GM23338 (cell line): ENCODE measurements at regions not wholly inside any gene's neighbourhood (a gene's known extent, or its start where the extent isn't known, plus 50 kb on each side); places are given as distances from the start of the nearest gene placed in this dataset.

ENCODE experiments used
- ATAC-seq: fragments of 200-7000 bp; cut with Tn5 transposase; 3 replicates; pipeline ENCODE4 v1.9.1; 2020
- DNase-seq: peaks from one replicate; pipeline ENCODE4 v3.0.0-alpha.2; 2015; ENCODE audit warnings: low spot score
- H2AFZ ChIP-seq: fragments of 200-600 bp; sonication (generic); 2 replicates; pipeline ENCODE4 v1.8.0; 2016; ENCODE audit warnings: antibody characterized with exemption, mild to moderate bottlenecking, moderate library complexity
- H3F3A ChIP-seq: fragments of 200-600 bp; sonication (generic); replicated peaks from 2 replicates; pipeline ENCODE4 v1.8.0; 2017; ENCODE audit warnings: antibody characterized with exemption, mixed run types, low read depth
- H3K27ac ChIP-seq: fragments of 200-600 bp; sonication (generic); 2 replicates; pipeline ENCODE4 v1.6.1; 2016; ENCODE audit warnings: low read depth
- H3K27me3 ChIP-seq: fragments of 200-600 bp; sonication (generic); 2 replicates; pipeline ENCODE4 v1.8.0; 2016; ENCODE audit warnings: mild to moderate bottlenecking, mixed run types, moderate library complexity; ENCODE audit not compliant: insufficient read depth
- H3K36me3 ChIP-seq: fragments of 200-600 bp; sonication (generic); 2 replicates; pipeline ENCODE4 v1.8.0; 2016; ENCODE audit warnings: mild to moderate bottlenecking; ENCODE audit not compliant: insufficient read depth
- H3K4me1 ChIP-seq: fragments of 200-600 bp; sonication (generic); 2 replicates; pipeline ENCODE4 v1.8.0; 2016; ENCODE audit warnings: mild to moderate bottlenecking, moderate library complexity; ENCODE audit not compliant: insufficient read depth
- H3K4me2 ChIP-seq: fragments of 200-600 bp; sonication (generic); 2 replicates; pipeline ENCODE4 v1.7.1; 2017; ENCODE audit warnings: mixed run types
- H3K4me3 ChIP-seq: fragments of 200-600 bp; sonication (generic); 2 replicates; pipeline ENCODE4 v1.6.1; 2016; ENCODE audit warnings: mixed run types
- H3K79me2 ChIP-seq: fragments of 200-600 bp; sonication (generic); replicated peaks from 2 replicates; pipeline ENCODE4 v1.8.0; 2017; ENCODE audit warnings: mild to moderate bottlenecking; ENCODE audit not compliant: insufficient read depth
- H3K9me2 ChIP-seq: fragments of 200-600 bp; sonication (generic); 2 replicates; pipeline ENCODE4 v1.8.0; 2017; ENCODE audit not compliant: insufficient read depth
- H4K20me1 ChIP-seq: fragments of 200-600 bp; sonication (generic); replicated peaks from 2 replicates; pipeline ENCODE4 v1.8.0; 2017; ENCODE audit warnings: mild to moderate bottlenecking; ENCODE audit not compliant: insufficient read depth
- H3K27ac Mint-ChIP-seq: 2 replicates; pipeline ENCODE4 v1.8.0; 2020; ENCODE audit warnings: inconsistent platforms, mild to moderate bottlenecking, moderate library complexity, mixed read lengths
- H3K27me3 Mint-ChIP-seq: 3 replicates; pipeline ENCODE4 v1.8.0; 2022; ENCODE audit warnings: low read depth, mild to moderate bottlenecking, moderate library complexity, mixed read lengths, inconsistent platforms; ENCODE audit not compliant: insufficient read depth, poor library complexity
- H3K36me3 Mint-ChIP-seq: 3 replicates; pipeline ENCODE4 v1.8.0; 2021; ENCODE audit warnings: low read depth, mild to moderate bottlenecking, inconsistent platforms, moderate library complexity, mixed read lengths
- H3K4me1 Mint-ChIP-seq: 3 replicates; pipeline ENCODE4 v1.8.0; 2020; ENCODE audit warnings: mild to moderate bottlenecking, inconsistent platforms, mixed read lengths
- H3K4me3 Mint-ChIP-seq: 3 replicates; pipeline ENCODE4 v1.8.0; 2021; ENCODE audit warnings: moderate library complexity, mild to moderate bottlenecking, inconsistent platforms, mixed read lengths
- H3K9me3 Mint-ChIP-seq: 3 replicates; pipeline ENCODE4 v1.8.0; 2020; ENCODE audit warnings: moderate library complexity, mild to moderate bottlenecking, inconsistent platforms, mixed read lengths
- CREB1 ChIP-seq: fragments of 250-450 bp; sonication (Bioruptor Pico); IDR thresholded peaks from 2 replicates; pipeline ENCODE4 v1.5.0; 2020; ENCODE audit warnings: low read depth, mild to moderate bottlenecking, moderate library complexity
- EZH2 ChIP-seq: fragments of 200-600 bp; sonication (generic); IDR thresholded peaks from one replicate; pipeline ENCODE4 v1.8.0; 2017; ENCODE audit warnings: antibody characterized with exemption, mild to moderate bottlenecking, low read depth; ENCODE audit not compliant: unreplicated experiment
- EZH2phosphoT487 ChIP-seq: fragments of 200-600 bp; sonication (generic); IDR thresholded peaks from one replicate; pipeline ENCODE4 v1.8.1; 2018; ENCODE audit warnings: antibody characterized with exemption; ENCODE audit not compliant: unreplicated experiment
- JUNB ChIP-seq: IDR thresholded peaks from one replicate; pipeline ENCODE4 v1.6.1; 2016; ENCODE audit warnings: antibody characterized with exemption; ENCODE audit not compliant: unreplicated experiment
- NANOG ChIP-seq: IDR thresholded peaks from 2 replicates; pipeline ENCODE4 v1.6.1; 2016; ENCODE audit warnings: antibody characterized with exemption, borderline replicate concordance
- POLR2AphosphoS5 ChIP-seq: IDR thresholded peaks from 2 replicates; pipeline ENCODE4 v1.6.1; 2016; ENCODE audit warnings: antibody characterized with exemption, low read depth
- STAT1 ChIP-seq: IDR thresholded peaks from one replicate; pipeline ENCODE4 v1.6.1; 2016; ENCODE audit warnings: antibody characterized with exemption; ENCODE audit not compliant: unreplicated experiment
- ZNF114 ChIP-seq: fragments of 250-450 bp; sonication (Bioruptor Pico); IDR thresholded peaks from 2 replicates; pipeline ENCODE4 v1.5.0; 2020; ENCODE audit warnings: mild to moderate bottlenecking, moderate library complexity
- ZNF331 ChIP-seq: fragments of 250-450 bp; sonication (Bioruptor Pico); IDR thresholded peaks from 2 replicates; pipeline ENCODE4 v1.5.0; 2020; ENCODE audit warnings: low read depth, mild to moderate bottlenecking, moderate library complexity
- TF ChIP-seq, protein P1 (sequence below): IDR thresholded peaks from 2 replicates; pipeline ENCODE4 v1.6.1; 2016; ENCODE audit warnings: antibody characterized with exemption
- TF ChIP-seq, protein P2 (sequence below): fragments of 250-450 bp; sonication (Bioruptor Pico); IDR thresholded peaks from 2 replicates; pipeline ENCODE4 v1.5.0; 2020; ENCODE audit warnings: mild to moderate bottlenecking, moderate library complexity

DNA sequence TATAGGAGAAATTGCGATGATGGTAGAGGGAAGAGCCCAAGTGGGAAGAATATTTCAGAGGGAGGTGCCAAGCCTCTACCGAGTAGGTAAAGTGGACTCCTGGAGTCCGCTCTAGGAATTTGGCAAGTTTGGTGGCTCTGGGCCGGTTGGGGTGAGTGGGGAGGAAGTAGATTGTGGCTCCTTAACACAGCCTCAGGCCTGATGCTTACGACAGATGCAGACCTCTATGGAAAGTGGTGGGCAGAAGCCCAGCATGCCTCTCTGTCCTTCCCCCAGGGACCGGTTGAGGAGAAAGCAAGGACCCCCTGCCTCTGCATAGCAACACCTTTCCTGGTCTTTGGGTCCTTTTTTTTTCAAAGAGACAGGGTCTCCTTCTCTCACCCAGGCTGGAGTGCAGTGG is 55.9 kb upstream of the SIAH1 start:
- no peaks in the 10 kb centered on the region for H3F3A ChIP-seq
- H3K79me2 ChIP-seq, result no peaks in the 10 kb centered on the region
- no peaks in the 10 kb centered on the region for H3K36me3 ChIP-seq
- H3K4me1 ChIP-seq, result no peaks in the 10 kb centered on the region
- H2AFZ ChIP-seq, result no peak overlapping the region
- DNase-seq (no peak), ATAC-seq (0 out of 3 replicates have a peak, but pooled peaks have one; percentile 27)
- H4K20me1 ChIP-seq, result no peaks in the 10 kb centered on the region
- H3K27me3 Mint-ChIP-seq, result peaks cover 6% of the 10 kb centered on the region
- H3K36me3 Mint-ChIP-seq, result no peaks in the 10 kb centered on the region
- H3K4me3 ChIP-seq, result no peak overlapping the region
- TF ChIP-seq STAT1 (no peak), CREB1 (CRISPR knock-in tag) (no peak), ZNF114 (CRISPR knock-in tag) (no peak), EZH2phosphoT487 (no peak), POLR2AphosphoS5 (no peak), NANOG (no peak), EZH2 (no peak)
- TF ChIP-seq, protein P1, sequence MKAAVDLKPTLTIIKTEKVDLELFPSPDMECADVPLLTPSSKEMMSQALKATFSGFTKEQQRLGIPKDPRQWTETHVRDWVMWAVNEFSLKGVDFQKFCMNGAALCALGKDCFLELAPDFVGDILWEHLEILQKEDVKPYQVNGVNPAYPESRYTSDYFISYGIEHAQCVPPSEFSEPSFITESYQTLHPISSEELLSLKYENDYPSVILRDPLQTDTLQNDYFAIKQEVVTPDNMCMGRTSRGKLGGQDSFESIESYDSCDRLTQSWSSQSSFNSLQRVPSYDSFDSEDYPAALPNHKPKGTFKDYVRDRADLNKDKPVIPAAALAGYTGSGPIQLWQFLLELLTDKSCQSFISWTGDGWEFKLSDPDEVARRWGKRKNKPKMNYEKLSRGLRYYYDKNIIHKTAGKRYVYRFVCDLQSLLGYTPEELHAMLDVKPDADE, result no peak
- H3K27me3 ChIP-seq, result no peaks in the 10 kb centered on the region
- no peaks in the 10 kb centered on the region; the same call in 2 of the 3 replicates for H3K9me3 Mint-ChIP-seq
- no peak overlapping the region for H3K27ac Mint-ChIP-seq
- no peaks in the 10 kb centered on the region for H3K9me2 ChIP-seq
- H3K4me3 Mint-ChIP-seq, result no peak overlapping the region
- H3K4me1 Mint-ChIP-seq, result peaks cover 4% of the 10 kb centered on the region
- H3K4me2 ChIP-seq, result no peak overlapping the region
- no peak overlapping the region for H3K27ac ChIP-seq

GRCh38 chr16:48438414-48438813 is 53.2 kb upstream of the SIAH1 start:
- DNase-seq (no peak), ATAC-seq (no peak)
- Mint-ChIP-seq H3K4me1 (no peaks in the 10 kb centered on the region), H3K9me3 (no peaks in the 10 kb centered on the region; the same call in 2 of the 3 replicates), H3K36me3 (no peaks in the 10 kb centered on the region), H3K27ac (no peak overlapping the region), H3K27me3 (peaks cover 9% of the 10 kb centered on the region), H3K4me3 (no peak overlapping the region)
- H3K79me2 ChIP-seq, result no peaks in the 10 kb centered on the region
- H2AFZ ChIP-seq, result no peak overlapping the region
- H3K27ac ChIP-seq, result no peak overlapping the region
- no peaks in the 10 kb centered on the region for H3F3A ChIP-seq
- H3K4me2 ChIP-seq, result no peak overlapping the region
- no peaks in the 10 kb centered on the region for H3K4me1 ChIP-seq
- no peak overlapping the region for H3K4me3 ChIP-seq
- TF ChIP-seq, protein P2, sequence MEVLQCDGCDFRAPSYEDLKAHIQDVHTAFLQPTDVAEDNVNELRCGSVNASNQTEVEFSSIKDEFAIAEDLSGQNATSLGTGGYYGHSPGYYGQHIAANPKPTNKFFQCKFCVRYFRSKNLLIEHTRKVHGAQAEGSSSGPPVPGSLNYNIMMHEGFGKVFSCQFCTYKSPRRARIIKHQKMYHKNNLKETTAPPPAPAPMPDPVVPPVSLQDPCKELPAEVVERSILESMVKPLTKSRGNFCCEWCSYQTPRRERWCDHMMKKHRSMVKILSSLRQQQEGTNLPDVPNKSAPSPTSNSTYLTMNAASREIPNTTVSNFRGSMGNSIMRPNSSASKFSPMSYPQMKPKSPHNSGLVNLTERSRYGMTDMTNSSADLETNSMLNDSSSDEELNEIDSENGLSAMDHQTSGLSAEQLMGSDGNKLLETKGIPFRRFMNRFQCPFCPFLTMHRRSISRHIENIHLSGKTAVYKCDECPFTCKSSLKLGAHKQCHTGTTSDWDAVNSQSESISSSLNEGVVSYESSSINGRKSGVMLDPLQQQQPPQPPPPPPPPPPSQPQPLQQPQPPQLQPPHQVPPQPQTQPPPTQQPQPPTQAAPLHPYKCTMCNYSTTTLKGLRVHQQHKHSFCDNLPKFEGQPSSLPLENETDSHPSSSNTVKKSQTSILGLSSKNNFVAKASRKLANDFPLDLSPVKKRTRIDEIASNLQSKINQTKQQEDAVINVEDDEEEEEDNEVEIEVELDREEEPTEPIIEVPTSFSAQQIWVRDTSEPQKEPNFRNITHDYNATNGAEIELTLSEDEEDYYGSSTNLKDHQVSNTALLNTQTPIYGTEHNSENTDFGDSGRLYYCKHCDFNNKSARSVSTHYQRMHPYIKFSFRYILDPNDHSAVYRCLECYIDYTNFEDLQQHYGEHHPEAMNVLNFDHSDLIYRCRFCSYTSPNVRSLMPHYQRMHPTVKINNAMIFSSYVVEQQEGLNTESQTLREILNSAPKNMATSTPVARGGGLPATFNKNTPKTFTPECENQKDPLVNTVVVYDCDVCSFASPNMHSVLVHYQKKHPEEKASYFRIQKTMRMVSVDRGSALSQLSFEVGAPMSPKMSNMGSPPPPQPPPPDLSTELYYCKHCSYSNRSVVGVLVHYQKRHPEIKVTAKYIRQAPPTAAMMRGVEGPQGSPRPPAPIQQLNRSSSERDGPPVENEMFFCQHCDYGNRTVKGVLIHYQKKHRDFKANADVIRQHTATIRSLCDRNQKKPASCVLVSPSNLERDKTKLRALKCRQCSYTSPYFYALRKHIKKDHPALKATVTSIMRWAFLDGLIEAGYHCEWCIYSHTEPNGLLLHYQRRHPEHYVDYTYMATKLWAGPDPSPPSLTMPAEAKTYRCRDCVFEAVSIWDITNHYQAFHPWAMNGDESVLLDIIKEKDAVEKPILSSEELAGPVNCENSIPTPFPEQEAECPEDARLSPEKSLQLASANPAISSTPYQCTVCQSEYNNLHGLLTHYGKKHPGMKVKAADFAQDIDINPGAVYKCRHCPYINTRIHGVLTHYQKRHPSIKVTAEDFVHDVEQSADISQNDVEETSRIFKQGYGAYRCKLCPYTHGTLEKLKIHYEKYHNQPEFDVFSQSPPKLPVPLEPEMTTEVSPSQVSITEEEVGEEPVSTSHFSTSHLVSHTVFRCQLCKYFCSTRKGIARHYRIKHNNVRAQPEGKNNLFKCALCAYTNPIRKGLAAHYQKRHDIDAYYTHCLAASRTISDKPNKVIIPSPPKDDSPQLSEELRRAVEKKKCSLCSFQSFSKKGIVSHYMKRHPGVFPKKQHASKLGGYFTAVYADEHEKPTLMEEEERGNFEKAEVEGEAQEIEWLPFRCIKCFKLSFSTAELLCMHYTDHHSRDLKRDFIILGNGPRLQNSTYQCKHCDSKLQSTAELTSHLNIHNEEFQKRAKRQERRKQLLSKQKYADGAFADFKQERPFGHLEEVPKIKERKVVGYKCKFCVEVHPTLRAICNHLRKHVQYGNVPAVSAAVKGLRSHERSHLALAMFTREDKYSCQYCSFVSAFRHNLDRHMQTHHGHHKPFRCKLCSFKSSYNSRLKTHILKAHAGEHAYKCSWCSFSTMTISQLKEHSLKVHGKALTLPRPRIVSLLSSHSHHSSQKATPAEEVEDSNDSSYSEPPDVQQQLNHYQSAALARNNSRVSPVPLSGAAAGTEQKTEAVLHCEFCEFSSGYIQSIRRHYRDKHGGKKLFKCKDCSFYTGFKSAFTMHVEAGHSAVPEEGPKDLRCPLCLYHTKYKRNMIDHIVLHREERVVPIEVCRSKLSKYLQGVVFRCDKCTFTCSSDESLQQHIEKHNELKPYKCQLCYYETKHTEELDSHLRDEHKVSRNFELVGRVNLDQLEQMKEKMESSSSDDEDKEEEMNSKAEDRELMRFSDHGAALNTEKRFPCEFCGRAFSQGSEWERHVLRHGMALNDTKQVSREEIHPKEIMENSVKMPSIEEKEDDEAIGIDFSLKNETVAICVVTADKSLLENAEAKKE (CRISPR knock-in tag), result no peak
- TF ChIP-seq EZH2, result no peak
- no peak for TF ChIP-seq CREB1 (CRISPR knock-in tag)
- TF ChIP-seq, protein P1, result no peak
- TF ChIP-seq ZNF331, result no peak
- TF ChIP-seq JUNB, result no peak
- TF ChIP-seq EZH2phosphoT487, result no peak
- H3K27me3 ChIP-seq, result no peaks in the 10 kb centered on the region
- no peaks in the 10 kb centered on the region for H4K20me1 ChIP-seq
- H3K36me3 ChIP-seq, result no peaks in the 10 kb centered on the region
- H3K9me2 ChIP-seq, result no peaks in the 10 kb centered on the region
